ENCODE measurements at regions not wholly inside any gene's neighbourhood (a gene's known extent, or its start where the extent isn't known, plus 50 kb on each side); places are given as distances from the start of the nearest gene placed in this dataset.

DNA sequence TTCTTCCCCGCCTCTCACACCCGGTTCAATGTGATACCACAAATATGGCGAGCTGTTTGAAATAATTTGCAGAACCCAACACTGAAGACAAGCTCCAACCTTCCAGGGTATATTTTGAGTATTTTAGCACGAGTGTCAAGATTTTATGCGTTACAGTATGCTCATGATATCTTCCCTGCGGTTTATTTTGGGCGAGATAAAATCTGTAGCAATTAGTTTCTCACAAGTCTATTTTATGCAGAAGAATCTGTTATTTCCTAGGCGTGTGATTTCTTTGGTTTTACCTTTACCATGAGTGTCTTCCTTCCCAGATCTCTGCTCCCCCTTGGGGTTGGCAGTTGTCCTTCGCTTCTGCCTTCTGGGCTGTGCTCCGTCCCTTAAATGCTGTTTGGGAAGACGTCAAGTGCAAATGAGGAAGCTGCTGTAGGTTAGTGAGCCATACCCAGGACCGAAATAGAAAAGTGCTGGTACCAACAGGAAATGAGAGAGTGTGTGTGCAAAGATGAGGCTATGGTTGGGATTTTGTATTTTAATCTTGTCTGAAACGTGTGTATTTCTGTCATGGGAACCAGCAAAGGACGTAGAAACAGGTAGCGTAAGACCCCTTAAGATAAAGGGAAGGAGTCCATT lies 299.8 kb downstream of the KLF6 start:
- peak overlapping the region in 1 of 3 experiments; percentile 5 for H3K4me3 Mint-ChIP-seq
- TF ChIP-seq, protein P1, sequence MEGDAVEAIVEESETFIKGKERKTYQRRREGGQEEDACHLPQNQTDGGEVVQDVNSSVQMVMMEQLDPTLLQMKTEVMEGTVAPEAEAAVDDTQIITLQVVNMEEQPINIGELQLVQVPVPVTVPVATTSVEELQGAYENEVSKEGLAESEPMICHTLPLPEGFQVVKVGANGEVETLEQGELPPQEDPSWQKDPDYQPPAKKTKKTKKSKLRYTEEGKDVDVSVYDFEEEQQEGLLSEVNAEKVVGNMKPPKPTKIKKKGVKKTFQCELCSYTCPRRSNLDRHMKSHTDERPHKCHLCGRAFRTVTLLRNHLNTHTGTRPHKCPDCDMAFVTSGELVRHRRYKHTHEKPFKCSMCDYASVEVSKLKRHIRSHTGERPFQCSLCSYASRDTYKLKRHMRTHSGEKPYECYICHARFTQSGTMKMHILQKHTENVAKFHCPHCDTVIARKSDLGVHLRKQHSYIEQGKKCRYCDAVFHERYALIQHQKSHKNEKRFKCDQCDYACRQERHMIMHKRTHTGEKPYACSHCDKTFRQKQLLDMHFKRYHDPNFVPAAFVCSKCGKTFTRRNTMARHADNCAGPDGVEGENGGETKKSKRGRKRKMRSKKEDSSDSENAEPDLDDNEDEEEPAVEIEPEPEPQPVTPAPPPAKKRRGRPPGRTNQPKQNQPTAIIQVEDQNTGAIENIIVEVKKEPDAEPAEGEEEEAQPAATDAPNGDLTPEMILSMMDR (IDR thresholded peaks at IDR 0.05; ENCODE audit: unreplicated experiment in 3 of 3) = no peak
- no peaks in the 10 kb centered on the region for H3K36me3 Mint-ChIP-seq (ENCODE audit: low read depth)
- peaks cover 9% of the 10 kb centered on the region for H3K9me3 Mint-ChIP-seq
- H3K27me3 Mint-ChIP-seq (ENCODE audit: low read depth) = peaks cover 4% of the 10 kb centered on the region
- peak overlapping the region; percentile 54 to 96 (median 79) for H3K27ac Mint-ChIP-seq
- H3K4me1 Mint-ChIP-seq = peaks cover 31% of the 10 kb centered on the region

DNA sequence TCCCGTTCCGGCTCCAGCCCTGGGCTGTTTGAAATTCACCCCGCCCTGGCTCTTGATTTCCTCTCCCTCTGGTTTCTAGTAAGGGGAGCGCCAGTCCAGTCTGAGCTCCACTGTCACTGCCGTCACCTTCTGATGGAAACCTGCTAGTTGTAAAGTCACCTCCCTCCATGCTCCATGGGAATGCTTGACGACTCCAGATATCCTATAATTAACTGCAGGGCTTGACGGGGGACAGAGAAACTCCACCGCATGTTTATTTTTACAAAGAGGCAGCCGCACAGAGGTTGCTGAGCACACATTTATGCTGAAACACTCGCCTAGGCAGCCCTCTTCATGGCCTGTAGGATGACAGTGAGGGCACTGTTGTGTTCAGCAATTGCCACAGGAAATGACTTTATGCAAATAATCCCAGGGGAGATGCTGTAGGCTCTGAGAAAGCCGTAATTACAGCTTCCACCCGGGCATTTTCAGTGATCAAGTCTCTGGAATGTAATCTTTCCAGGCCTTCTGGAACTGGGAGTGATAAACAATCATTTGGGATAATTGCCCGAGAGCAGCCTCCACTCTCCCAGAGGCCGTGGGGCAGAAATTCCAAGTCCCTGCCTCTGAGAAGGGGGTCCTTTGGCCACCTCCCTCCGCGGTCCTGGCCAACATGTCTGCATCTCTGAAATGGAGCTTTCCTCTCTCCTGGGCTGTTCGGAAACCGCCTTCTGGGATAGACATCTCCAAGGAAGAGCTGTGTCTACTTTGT lies 300.5 kb downstream of the KLF6 start:
- TF ChIP-seq, protein P1 (IDR thresholded peaks at IDR 0.05; ENCODE audit: unreplicated experiment in 3 of 3) = no peak
- Mint-ChIP-seq H3K27ac (peak overlapping the region; percentile 79 to 96 (median 91)), H3K27me3 (ENCODE audit: low read depth) (peaks cover 4% of the 10 kb centered on the region), H3K4me1 (peaks cover 31% of the 10 kb centered on the region), H3K4me3 (peak overlapping the region; percentile 32 to 55 (median 52)), H3K9me3 (peaks cover 5% of the 10 kb centered on the region), H3K36me3 (ENCODE audit: low read depth) (no peaks in the 10 kb centered on the region)

DNA sequence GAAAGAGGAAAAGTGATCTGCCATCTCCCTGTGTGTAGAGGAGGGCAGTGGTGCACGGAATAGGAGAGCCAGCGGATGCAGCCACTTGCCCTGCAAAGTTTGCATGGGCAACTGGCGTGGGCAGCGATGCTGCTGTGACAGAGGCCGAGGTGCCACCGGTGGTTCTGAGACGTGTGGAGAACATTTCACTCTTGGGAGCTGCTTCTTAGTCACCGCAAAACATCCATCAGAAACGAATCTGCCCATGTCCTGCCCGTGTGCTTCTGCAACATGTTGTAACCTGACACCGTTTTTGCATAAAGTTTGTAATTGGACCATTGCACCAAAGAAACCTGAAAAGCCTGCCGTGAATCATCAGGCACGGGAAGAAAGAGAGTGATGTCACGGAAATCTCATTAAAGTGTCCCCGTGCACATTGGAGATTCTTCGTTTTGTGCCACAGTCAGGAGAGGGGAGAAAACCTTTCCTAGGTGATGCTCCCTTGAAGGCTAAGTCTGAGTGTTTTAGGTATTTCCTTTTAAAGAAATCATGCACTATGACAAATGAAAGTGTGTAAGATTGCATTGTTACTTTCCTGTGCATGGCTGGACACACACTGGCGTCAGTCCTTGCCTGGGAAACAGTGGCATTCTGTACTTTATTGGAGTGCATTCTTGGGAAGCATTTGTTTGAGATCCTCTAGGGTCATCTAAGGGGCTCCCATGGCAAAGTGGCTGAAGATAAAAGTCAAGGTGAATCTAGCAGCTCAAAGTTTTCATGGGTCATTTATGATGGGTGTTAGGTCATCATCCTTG lies 302.6 kb downstream of the KLF6 start:
- Mint-ChIP-seq H3K4me3 (peak overlapping the region; percentile 33 to 50 (median 47)), H3K4me1 (peaks cover 31% of the 10 kb centered on the region), H3K9me3 (no peaks in the 10 kb centered on the region), H3K27ac (peak overlapping the region; percentile 79 to 92 (median 89)), H3K36me3 (ENCODE audit: low read depth) (no peaks in the 10 kb centered on the region), H3K27me3 (ENCODE audit: low read depth) (peaks cover 4% of the 10 kb centered on the region)
- TF ChIP-seq, protein P1 (IDR thresholded peaks at IDR 0.05; ENCODE audit: unreplicated experiment in 3 of 3) = no peak

DNA sequence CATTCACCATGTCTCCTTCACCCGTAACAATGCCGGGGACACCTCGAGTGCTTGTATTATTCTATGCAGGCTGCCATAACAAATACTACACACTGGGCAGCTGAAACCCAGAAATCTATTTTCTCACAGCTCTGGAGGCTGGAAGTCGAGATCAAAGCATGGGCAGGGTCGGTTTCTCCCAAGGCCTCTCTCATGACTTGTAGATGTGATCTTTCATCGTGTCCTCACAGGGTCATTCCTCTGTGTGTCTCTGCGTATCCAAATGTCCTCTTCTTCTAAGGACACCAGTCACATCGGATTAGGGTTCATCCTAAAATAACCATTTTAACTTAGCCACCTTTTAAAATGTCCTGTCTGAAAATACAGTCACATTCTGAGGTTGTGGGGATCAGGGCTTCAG lies 303.5 kb downstream of the KLF6 start:
- Mint-ChIP-seq H3K27me3 (ENCODE audit: low read depth) (peaks cover 4% of the 10 kb centered on the region), H3K27ac (peak overlapping the region in 2 of 3 experiments; percentile 79 to 92), H3K9me3 (no peaks in the 10 kb centered on the region), H3K36me3 (ENCODE audit: low read depth) (no peaks in the 10 kb centered on the region), H3K4me1 (peaks cover 35% of the 10 kb centered on the region), H3K4me3 (no peak overlapping the region)
- TF ChIP-seq, protein P1 (IDR thresholded peaks at IDR 0.05; ENCODE audit: unreplicated experiment in 3 of 3) = no peak

DNA sequence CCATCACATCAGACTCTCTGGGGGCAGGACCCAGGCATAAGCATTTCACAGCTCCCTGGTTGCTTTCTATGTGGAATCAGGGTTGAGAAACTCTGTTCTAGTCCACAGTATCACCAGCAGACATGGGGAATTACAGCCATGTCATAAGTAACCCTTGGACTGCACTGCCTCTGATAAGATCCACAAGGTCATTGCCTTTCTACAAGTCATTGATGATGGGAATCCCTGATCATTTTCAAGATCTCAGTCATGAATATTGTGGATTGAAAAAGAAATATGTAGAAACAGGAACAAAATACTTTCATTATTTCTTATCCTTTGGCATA lies 304.1 kb downstream of the KLF6 start:
- Mint-ChIP-seq H3K4me1 (peaks cover 35% of the 10 kb centered on the region), H3K36me3 (ENCODE audit: low read depth) (no peaks in the 10 kb centered on the region), H3K9me3 (no peaks in the 10 kb centered on the region), H3K4me3 (no peak overlapping the region), H3K27ac (no peak overlapping the region), H3K27me3 (ENCODE audit: low read depth) (peaks cover 4% of the 10 kb centered on the region)
- TF ChIP-seq, protein P1 (IDR thresholded peaks at IDR 0.05; ENCODE audit: unreplicated experiment in 3 of 3) = no peak
